Stomach (tissue), 4 donors: ENCODE measurements at regions not wholly inside any gene's neighbourhood (a gene's known extent, or its start where the extent isn't known, plus 50 kb on each side); places are given as distances from the start of the nearest gene placed in this dataset.

Source experiments
- CTCF ChIP-seq, 7 experiments: fragments of 450-650 bp in 4 of 7; fragments of 200-600 bp in 3 of 7; sonication (generic) in 3 of 7; IDR thresholded peaks; one replicate each; pipeline ENCODE4 v1.5.1; 2016 to 2019; ENCODE audit warnings: antibody characterized with exemption in 7 of 7, control low read depth in 2 of 7, mild to moderate bottlenecking in 1 of 7
- EP300 ChIP-seq: sonication (generic); formaldehyde crosslinking; IDR thresholded peaks from one replicate; pipeline ENCODE4 v1.6.1; 2017; ENCODE audit warnings: antibody characterized with exemption
- POLR2A ChIP-seq, 4 donors: fragments of 450-650 bp; IDR thresholded peaks; one replicate each; pipeline ENCODE4 v1.6.1; 2016; ENCODE audit warnings: antibody characterized with exemption in 4 of 4, control low read depth in 2 of 4, mild to moderate bottlenecking in 1 of 4, moderate library complexity in 1 of 4
- POLR2AphosphoS5 ChIP-seq, 3 donors: sonication (generic); formaldehyde crosslinking; IDR thresholded peaks; one replicate each; pipeline ENCODE4 v1.6.1; 2016; ENCODE audit warnings: antibody characterized with exemption in 3 of 3

DNA sequence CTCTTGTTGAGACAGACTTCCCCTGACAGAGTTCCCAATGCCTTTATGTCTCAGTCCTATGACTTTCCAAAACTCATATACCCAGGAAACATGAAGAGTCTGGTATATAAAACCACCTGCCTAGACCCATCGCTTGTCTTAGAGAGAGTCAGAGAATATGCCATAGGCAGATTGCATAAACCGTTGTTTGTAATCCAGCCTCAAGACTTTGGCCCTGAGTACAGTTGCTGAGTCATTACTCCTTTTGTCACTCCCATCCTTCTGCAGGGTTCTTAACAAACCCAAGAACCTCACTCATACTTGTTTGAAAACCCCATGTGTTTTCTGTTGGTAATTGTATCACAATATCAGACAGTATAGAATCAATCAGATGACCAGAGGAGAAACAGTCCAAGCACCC lies 616.3 kb downstream of the SLCO4C1 start:
- TF ChIP-seq CTCF (IDR thresholded peaks at IDR 0.05): no peak
- TF ChIP-seq POLR2A (IDR thresholded peaks at IDR 0.05): no peak
- TF ChIP-seq EP300: no peak
- TF ChIP-seq POLR2AphosphoS5 (IDR thresholded peaks at IDR 0.05): no peak
